Fibroblast of mammary gland (primary cell): ENCODE measurements at regions not wholly inside any gene's neighbourhood (a gene's known extent, or its start where the extent isn't known, plus 50 kb on each side); places are given as distances from the start of the nearest gene placed in this dataset.

Source experiments
- DNase-seq: peaks from one replicate; pipeline ENCODE4 v3.0.0-alpha.2; 2010; ENCODE audit warnings: low read depth
- H3K4me3 ChIP-seq: 2 replicates; pipeline ENCODE4 v1.5.1; 2011; ENCODE audit warnings: low read depth, mild to moderate bottlenecking, low read length, moderate library complexity; ENCODE audit not compliant: control insufficient read depth
- TF ChIP-seq, protein P1 (sequence below): conservative IDR thresholded peaks from 2 replicates; pipeline ENCODE4 v1.5.1; 2011; ENCODE audit warnings: low read depth, low read length, inconsistent platforms; ENCODE audit not compliant: control insufficient read depth, insufficient read depth

DNA sequence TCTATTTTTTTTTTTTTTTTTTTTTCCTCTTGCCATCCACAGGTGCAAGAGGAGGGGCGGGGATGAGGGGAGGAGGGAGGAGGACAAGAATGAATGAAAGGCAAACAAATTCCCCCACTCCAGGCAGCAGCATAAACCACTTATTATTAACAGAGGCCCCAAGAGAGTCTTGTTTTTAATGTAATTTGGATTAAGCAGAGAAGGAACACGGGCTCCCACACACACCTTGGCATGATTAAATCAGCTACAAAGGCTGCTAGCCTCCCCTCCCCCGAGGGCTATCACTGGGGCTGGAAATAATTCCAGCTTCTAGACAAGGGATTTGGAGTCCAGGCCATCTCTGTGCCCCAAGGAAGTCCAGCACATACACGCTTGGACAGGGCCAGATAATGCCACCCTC is 93.4 kb upstream of the DRD2 start:
- no peak for DNase-seq
- no peak overlapping the region for H3K4me3 ChIP-seq
- TF ChIP-seq, protein P1, sequence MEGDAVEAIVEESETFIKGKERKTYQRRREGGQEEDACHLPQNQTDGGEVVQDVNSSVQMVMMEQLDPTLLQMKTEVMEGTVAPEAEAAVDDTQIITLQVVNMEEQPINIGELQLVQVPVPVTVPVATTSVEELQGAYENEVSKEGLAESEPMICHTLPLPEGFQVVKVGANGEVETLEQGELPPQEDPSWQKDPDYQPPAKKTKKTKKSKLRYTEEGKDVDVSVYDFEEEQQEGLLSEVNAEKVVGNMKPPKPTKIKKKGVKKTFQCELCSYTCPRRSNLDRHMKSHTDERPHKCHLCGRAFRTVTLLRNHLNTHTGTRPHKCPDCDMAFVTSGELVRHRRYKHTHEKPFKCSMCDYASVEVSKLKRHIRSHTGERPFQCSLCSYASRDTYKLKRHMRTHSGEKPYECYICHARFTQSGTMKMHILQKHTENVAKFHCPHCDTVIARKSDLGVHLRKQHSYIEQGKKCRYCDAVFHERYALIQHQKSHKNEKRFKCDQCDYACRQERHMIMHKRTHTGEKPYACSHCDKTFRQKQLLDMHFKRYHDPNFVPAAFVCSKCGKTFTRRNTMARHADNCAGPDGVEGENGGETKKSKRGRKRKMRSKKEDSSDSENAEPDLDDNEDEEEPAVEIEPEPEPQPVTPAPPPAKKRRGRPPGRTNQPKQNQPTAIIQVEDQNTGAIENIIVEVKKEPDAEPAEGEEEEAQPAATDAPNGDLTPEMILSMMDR = no peak

DNA sequence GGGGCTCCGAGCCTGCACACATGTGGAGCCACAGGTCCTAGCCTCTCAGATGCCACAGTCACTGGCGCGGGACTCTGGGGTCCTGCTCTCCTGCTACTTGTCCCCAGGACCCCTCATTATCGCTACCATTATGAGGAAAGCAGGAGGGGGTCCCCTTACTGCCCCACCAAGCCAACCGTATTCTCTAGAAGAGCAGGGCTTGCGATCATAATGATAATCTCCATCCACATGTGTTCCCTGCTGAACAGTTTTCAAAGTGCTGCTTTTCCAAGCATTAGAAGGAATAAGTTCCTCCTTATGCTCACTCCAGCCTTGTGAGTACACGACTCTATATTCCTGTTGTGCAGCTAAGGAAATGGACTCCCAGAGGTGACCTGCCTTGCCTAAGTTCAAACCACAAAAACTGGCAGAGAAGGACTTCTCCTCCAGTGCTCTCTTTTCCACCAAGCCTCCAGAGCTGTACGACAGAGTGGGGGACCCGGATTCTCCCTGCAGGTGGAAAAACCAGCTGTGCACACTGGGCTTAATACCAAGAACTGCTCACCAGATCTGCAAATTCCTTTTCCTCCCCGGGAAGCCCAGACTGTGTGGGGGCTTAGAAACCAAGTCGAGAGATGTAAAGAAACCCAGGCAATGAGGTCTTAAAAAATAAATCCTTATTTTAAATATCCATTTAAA is 92.8 kb upstream of the DRD2 start:
- DNase-seq = no peak
- TF ChIP-seq, protein P1 = no peak

DNA sequence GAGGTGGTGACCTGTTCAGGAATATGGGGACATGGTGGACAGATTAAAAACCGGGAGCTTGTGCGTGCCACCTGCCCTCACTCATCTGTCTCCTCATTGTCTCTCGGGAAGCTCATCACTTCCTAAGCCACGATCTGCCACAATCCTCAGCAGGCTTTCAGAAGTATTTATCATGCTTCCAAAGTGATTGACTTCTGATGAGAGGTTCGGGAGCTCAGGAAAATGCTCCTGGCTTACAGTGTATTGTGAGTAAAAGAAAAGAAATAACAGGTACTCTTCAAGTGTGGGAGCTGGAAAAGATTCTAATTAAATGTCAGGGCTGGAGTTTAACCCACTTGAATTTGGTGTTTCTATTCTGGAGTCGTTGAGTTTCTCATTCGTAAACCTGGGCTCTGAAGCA is 91.9 kb upstream of the DRD2 start:
- no peak overlapping the region for H3K4me3 ChIP-seq
- TF ChIP-seq, protein P1 = no peak

More for the DNA sequence above, 92.8 kb upstream of the DRD2 start:
- H3K4me3 ChIP-seq = no peak overlapping the region

DNA sequence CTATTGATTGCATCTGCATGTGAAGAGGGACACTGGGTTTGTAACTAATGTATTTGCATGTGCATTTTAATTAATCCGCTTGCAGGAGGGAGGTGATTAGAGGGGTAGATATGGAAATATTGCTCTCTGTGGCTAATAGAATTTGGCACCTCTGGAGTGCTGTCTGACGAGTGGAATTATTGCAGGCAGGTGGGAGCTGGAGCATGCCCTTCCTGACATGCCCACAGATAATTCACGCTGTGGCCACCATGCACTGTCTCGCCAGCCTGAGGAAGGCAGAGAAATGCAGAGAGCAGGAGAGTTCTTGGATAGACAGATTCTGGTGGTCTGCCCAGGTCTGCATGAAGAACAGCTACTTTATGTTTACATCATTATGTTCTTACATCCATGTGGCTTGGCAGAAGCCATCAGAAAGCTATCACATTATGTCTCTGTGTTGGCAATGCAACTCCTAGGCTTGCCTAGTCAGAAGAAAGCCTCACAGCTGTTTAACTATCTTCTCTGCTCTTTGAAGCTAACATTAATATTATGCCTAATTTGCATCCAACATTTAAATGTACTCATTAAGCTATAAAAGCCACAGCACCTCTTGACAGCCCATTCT is 89.4 kb upstream of the DRD2 start:
- H3K4me3 ChIP-seq = no peak overlapping the region
- DNase-seq = no peak
- TF ChIP-seq, protein P1 = no peak

More for the DNA sequence above, 91.9 kb upstream of the DRD2 start:
- no peak for DNase-seq

DNA sequence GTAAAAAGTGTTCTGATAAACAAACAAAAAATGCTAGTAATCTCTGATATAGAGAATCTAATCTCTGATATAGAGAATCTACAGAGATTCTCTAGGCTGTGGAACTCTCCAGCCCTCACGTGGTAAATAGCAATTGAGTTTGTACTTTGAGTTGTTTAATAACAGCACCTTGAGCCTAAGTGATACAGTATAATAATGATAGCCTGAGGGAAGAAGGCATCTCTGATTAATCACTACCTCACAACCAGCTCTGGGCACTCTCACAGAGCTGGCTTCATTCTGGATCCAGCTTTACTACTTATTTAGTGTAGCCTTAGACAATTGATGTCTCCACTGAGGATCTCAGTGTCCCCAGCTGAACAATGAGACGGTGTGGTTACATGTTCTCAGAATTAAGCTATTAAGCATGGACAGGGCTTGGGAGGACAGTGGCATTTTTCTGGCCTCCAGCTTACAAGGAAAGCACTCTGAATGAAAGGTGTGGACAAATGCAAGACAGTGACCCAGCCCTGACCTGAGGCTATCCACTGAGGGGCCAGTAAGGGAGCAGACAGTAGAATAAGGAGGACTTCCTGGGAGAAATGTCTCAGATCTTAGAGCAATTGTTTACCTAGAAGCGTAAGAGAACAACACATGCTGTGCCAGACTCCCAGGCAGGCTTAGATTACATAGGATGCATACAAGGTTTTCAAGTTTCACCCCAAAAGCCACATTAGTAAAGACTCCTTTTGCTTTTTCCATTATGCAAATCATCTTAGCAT is 88.7 kb upstream of the DRD2 start:
- TF ChIP-seq, protein P1 = no peak
- DNase-seq = no peak
- no peak overlapping the region for H3K4me3 ChIP-seq

DNA sequence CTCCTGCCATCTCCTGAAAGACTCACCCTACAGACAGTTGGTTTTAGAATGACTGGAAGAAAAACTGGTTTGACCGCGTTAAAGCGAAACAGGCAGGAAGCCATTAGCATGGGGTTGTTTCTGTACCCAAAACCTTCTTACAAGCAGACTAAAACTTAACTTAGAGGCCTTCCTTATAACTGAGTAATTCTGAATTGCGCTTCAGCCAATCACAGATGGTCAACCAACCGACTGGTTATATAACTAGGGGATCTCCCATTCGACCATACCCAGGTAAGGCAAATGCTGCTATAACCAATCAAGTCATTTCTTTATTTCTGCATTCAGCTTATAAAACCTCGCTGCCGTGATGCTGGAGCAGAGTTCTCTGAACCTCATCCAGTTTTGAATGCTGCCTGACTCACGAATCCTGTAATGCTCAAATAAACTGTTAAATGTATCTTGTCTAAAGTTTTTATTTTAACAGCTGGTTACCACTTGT is 87.8 kb upstream of the DRD2 start:
- DNase-seq = peak; percentile 4
- TF ChIP-seq, protein P1 = no peak
- H3K4me3 ChIP-seq = no peak overlapping the region
